Activated CD8-positive, alpha-beta memory T cell treated with anti-CD3 and anti-CD28 coated beads for 36 hours (primary cell): ENCODE measurements at regions not wholly inside any gene's neighbourhood (a gene's known extent, or its start where the extent isn't known, plus 50 kb on each side); places are given as distances from the start of the nearest gene placed in this dataset.
"Not testable (repeated sequence)": the region's sequence is repeated elsewhere in the genome, so short reads cannot be mapped to it uniquely, and the experiment has no call there.

Experiments used
- CTCF ChIA-PET: fragments of 350-600 bp; sonication (Branson Sonifier 250); formaldehyde crosslinking; loops from one replicate; lab custom pipeline; 2021; ENCODE audit warnings: antibody characterized with exemption; lab: Charles Lee
- POLR2A ChIA-PET: fragments of 350-600 bp; sonication (Branson Sonifier 250); formaldehyde crosslinking; loops from one replicate; lab custom pipeline; 2021; ENCODE audit warnings: antibody characterized with exemption; lab: Charles Lee

GRCh38 chr4:75422998-75423397, 91.2 kb downstream of the RCHY1 start:
- ChIA-PET POLR2A (no interaction called here), CTCF (no interaction called here)

DNA sequence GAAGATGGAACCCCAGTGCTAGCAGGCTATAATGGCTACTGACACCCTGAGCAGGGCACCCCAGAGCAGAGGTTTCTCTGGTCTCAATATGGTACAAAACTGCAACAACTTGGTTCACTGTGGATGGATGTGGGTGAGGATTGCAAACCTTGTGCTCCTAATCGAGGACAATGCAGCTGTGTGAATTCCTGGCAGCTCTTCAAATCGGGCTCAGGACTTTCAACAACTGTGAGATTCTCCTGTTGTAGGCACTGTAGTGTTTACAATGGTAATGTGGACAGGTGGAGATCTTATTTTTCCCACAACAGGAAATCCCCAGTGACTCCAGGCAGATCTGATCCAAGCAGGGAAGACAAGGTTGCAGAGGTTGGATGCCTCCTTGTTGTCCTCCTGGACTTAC, 101.5 kb downstream of the RCHY1 start:
- POLR2A ChIA-PET, result no interaction called here

DNA sequence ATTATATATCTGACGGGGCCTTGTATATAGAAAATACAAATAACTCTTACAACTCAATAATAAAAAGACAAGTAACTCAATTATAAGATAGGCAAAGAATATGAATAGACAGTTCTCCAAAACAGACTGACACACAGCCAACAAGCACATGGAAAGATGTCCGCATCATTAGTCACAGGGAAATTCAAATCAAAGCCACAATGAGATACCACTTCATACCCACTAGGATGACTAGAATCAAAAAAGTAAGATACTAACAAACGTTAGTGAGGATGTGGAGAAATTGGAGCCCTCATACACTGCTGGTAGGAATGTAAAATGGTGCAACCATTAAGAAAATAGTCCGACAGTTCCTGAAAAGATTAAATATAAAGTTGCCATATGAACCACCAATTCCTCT, 115.7 kb downstream of the RCHY1 start:
- ChIA-PET POLR2A (no interaction called here), CTCF (no interaction called here)

More for the DNA sequence above, 101.5 kb downstream of the RCHY1 start:
- CTCF ChIA-PET, result no interaction called here

DNA sequence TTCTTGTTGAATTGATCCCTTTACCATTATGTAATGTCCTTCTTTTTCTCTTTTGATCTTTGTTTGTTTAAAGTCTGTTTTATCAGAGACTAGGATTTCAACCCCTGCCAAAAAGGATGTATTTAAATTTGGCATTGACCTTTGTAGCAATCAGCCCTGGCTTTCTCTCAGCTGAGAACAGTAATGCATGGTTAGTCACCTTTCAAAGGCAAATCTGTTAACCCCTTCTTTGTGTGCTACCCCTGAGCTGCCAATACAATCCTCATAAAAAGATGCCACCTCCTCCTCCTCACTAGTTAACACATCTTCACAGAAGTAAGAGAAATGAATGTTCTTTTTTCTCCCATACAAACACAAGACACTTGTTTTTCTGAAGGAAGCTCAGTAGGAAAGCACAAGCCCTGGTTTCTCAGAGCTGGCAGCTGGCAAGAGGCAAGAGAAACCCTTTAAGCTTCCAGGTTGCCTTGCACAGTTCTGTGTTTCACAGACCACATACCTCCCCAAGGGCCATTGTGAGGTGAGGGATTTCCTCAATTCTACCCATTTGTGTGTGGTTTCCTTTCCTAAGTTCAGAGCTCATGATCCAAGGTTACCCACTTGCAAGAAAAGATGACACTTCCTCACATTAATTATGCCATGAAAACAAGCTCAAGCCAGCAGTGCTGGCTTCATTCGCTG, 122.6 kb downstream of the RCHY1 start:
- ChIA-PET POLR2A (no interaction called here), CTCF (no interaction called here)

DNA sequence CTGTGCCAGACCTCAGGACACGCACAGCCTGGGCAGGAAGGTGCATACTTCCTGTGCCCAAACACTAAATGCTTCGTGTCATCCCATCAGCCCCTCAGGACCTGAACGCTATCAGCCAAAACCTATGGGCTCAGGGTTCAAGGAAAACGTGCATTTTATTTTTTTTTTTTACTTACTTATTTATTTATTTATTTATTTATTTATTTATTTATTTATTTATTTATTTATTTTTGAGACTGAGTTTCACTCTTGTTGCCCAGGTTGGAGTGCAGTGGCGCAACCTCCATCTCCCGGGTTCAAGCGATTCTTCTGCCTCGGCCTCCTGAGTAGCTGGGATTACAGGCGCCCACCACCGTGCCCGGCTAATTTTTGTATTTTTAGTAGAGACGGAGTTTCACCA, 127.8 kb downstream of the RCHY1 start:
- POLR2A ChIA-PET, result not testable (repeated sequence)

DNA sequence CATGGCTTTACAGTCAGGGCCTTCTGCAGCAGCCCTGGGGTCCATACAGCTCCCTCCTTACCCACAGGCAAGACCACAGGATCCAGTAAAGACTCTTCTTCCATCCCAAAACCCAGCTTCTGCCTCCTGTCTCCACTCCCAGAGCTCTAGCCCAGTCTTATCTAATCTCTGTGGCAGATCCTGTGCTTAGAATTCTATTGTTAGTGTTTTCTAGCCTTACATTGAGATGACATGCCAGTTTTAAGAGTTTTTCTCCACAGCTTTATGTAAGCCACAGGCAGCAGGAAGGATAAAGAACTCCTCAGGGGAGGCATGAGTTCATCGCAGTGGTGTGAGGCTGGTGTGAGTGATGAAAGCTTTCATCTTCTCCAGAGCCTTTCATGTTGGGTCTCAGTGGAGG, 129.1 kb downstream of the RCHY1 start:
- CTCF ChIA-PET, result no interaction called here

More for the DNA sequence above, 127.8 kb downstream of the RCHY1 start:
- CTCF ChIA-PET, result not testable (repeated sequence)

GRCh38 chr4:75376543-75376942, 137.7 kb downstream of the RCHY1 start:
- ChIA-PET CTCF (no interaction called here), POLR2A (no interaction called here)

More for the DNA sequence above, 129.1 kb downstream of the RCHY1 start:
- POLR2A ChIA-PET, result no interaction called here

- ChIA-PET CTCF (no interaction called here), POLR2A (no interaction called here)
Observed at GRCh38 chr4:75371915-75372314, 142.3 kb downstream of the RCHY1 start.

DNA sequence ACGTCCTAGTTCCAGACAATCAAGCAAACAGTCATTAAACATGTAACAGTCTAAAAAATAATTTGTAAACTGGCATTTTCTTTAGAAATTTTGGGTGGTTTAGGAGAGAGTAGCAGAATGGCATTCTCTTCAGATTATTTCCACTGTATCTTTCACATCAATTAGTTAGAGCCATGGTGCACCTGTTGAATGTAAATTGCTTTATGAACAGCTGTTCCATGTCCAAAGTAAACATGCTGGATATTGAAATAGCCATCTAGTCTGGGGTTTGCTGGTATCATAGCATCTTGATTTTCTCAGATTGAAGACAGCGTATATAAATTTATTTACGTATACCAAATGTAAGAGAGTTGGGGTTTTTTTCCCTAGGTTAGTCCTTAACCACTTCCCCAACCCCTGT, 143.6 kb downstream of the RCHY1 start:
- ChIA-PET POLR2A (no interaction called here), CTCF (no interaction called here)

DNA sequence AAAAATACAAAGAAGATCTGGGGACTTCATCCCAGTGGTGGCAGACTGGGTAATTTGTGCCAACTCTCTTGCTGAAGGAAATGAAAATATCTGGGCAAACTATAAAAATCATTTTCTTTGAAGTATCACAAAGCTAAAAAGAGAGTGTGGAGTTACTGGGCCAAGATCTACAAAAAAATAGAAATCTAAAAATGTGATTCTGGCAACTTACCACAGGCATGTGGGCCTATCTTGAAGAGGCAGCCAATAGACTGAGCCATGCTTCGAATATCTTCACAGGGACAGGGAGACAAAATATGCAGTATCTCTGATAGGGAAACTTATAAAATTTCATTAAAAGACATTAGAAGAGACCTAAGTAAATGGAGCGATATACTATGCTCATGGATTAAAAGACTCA, 168.8 kb downstream of the RCHY1 start:
- CTCF ChIA-PET, result no interaction called here
- POLR2A ChIA-PET, result no interaction called here

- ChIA-PET POLR2A (no interaction called here), CTCF (no interaction called here)
Observed at GRCh38 chr4:75344915-75345314, 169.3 kb downstream of the RCHY1 start.

DNA sequence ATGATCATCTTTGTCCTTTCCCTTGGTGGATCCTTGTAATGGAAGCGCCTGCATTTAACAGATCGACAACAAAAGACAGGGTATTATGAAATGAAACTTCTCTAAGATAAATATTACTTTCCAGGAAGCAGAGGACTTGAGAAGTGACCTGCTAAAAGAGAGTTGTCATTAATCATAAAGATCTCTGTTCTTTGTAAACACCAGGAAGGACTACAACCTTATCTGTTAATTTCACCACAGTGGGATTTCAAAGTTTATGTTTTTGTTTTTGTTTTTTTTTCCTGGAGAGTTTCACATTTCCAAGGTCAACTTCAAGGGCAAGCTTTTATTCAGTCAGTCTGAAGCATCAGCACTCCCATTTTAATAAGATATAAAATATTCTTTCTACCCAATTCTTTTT, 170.9 kb downstream of the RCHY1 start:
- POLR2A ChIA-PET, result no interaction called here
- CTCF ChIA-PET, result interaction anchor here (0.6 kb wide), 1 partner anchor 73 kb away, joined by 3 read pairs; no protein-coding TSS in a partner anchor

GRCh38 chr4:75340561-75340960, 173.6 kb downstream of the RCHY1 start:
- ChIA-PET POLR2A (no interaction called here), CTCF (no interaction called here)

DNA sequence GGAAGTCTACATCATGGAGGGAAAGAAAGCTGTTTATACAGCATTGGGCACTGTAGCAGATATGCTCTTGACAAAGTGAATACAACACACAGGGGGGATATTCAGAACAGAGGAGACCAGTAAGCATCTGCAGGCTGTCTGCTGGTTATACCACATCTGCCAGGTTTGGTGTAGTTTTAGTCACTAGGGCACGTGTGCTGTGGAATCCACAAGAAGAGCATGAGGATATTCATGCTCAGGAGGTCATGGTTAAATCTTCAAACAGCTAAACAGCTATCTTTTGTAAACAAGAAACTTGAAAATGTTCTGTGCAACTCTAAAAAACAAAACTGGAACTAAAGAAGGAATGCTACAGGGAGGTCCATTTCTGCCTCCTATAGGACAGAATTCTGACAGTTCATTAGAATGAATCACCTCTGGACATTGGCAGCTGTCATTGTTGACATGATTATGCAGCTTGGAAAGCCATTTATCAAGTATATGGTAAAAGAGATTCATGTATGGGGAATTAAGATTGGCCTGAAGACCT, 175.8 kb downstream of the RCHY1 start:
- CTCF ChIA-PET, result no interaction called here
- POLR2A ChIA-PET, result no interaction called here

GRCh38 chr4:75327804-75328512, 186.2 kb downstream of the RCHY1 start:
- CTCF ChIA-PET, result no interaction called here
- POLR2A ChIA-PET, result no interaction called here

DNA sequence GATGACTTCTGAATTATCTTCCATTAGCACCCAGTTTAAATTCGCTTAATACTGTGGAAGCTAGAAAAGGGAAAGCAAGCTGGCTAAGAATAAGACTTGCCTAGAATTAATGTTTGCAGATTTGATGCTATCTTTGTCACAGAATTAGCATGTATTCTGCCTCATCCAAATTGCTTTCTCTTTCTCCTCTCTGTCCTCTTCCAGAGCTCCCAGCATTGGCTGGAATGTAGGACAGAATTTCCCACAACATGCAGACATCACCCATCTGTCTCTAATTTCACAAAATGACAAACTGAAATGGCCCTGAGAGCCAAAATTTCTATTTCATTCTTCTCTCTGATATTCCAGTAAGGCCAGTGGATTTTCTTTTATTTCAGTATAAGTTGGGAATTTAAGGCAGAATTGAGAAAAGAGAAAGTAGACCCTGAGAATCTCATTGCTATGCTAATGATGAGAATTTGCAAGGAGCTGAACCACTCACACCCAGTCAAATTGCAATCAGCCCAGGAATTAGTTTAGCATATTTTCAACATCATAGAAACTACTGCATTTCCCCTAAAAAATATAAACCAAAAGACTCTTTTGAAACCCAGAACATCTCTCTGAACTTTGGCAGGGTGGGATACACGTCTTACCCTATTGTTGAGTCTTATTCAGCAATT, 188.8 kb downstream of the RCHY1 start:
- ChIA-PET POLR2A (no interaction called here), CTCF (no interaction called here)

- CTCF ChIA-PET, result no interaction called here
- POLR2A ChIA-PET, result no interaction called here
Observed at GRCh38 chr4:75321484-75321883, 192.7 kb downstream of the RCHY1 start.

- CTCF ChIA-PET, POLR2A ChIA-PET: not testable (repeated sequence)
Observed at GRCh38 chr4:75317641-75318040, 196.6 kb downstream of the RCHY1 start.

DNA sequence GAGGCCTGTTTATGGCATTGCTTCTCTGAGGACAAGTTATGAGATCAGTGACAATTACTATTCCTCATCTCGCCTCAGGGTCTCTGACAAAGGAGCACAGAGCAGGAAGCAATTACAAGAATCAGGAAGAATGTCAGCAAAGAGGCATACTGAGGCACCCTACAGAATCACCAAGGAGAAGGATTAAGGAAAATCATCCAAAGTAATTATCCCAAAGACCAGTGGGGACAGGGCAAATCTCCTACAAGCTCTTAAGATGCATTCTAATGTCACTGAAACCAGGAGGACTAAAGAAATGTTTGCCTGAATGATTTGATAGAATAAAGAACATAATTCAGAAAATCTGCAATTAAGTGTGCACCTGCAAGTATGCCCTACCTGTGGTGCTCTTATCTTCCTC, 206.2 kb downstream of the RCHY1 start:
- CTCF ChIA-PET, result no interaction called here
- POLR2A ChIA-PET, result no interaction called here

- POLR2A ChIA-PET, result no interaction called here
- CTCF ChIA-PET, result no interaction called here
Observed at GRCh38 chr4:75306506-75306905, 207.7 kb downstream of the RCHY1 start.

- POLR2A ChIA-PET, result no interaction called here
- CTCF ChIA-PET, result no interaction called here
Observed at GRCh38 chr4:75302648-75303047, 211.6 kb downstream of the RCHY1 start.
